ENCODE measurements at regions not wholly inside any gene's neighbourhood (a gene's known extent, or its start where the extent isn't known, plus 50 kb on each side); places are given as distances from the start of the nearest gene placed in this dataset.
"Not testable (repeated sequence)": the region's sequence is repeated elsewhere in the genome, so short reads cannot be mapped to it uniquely, and the experiment has no call there.

- no peak for DNase-seq
- ATAC-seq (ENCODE audit: poor library complexity): no peak
- intact Hi-C loops (cut with DNase I): no loop called here
Observed at GRCh38 chr7:4319280-4319679, 362.8 kb upstream of the FOXK1 start.

- intact Hi-C loops (cut with DNase I): no loop called here
- no peak for DNase-seq
- ATAC-seq (ENCODE audit: poor library complexity): no peak
Observed at GRCh38 chr7:4325732-4326131, 356.4 kb upstream of the FOXK1 start.

GRCh38 chr7:4331711-4332110 is 350.4 kb upstream of the FOXK1 start:
- intact Hi-C loops (cut with DNase I): no loop called here
- ATAC-seq (ENCODE audit: poor library complexity): no peak

DNA sequence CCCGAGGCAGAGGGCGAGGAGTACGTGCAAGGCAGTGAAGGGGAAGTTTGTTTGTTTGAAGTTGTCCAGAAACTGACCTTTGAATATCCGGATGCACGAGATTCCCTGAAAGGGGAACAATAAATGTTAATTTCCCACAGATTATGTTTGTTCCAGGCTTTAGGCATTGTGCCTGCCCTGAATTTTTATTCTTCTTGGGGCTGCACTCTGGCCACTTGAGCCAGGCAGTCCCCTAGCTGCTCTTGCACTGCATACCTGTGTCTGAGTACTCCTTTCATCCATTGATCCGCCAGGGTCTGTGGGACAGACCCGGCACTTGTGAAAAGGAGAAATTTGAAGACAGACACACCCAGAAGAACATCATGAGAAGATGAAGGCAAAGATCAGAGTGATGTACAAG is 343.5 kb upstream of the FOXK1 start:
- DNase-seq: no peak
- intact Hi-C loops (cut with DNase I): no loop called here
- ATAC-seq (ENCODE audit: poor library complexity): no peak

More at GRCh38 chr7:4331711-4332110, 350.4 kb upstream of the FOXK1 start:
- DNase-seq: no peak

DNA sequence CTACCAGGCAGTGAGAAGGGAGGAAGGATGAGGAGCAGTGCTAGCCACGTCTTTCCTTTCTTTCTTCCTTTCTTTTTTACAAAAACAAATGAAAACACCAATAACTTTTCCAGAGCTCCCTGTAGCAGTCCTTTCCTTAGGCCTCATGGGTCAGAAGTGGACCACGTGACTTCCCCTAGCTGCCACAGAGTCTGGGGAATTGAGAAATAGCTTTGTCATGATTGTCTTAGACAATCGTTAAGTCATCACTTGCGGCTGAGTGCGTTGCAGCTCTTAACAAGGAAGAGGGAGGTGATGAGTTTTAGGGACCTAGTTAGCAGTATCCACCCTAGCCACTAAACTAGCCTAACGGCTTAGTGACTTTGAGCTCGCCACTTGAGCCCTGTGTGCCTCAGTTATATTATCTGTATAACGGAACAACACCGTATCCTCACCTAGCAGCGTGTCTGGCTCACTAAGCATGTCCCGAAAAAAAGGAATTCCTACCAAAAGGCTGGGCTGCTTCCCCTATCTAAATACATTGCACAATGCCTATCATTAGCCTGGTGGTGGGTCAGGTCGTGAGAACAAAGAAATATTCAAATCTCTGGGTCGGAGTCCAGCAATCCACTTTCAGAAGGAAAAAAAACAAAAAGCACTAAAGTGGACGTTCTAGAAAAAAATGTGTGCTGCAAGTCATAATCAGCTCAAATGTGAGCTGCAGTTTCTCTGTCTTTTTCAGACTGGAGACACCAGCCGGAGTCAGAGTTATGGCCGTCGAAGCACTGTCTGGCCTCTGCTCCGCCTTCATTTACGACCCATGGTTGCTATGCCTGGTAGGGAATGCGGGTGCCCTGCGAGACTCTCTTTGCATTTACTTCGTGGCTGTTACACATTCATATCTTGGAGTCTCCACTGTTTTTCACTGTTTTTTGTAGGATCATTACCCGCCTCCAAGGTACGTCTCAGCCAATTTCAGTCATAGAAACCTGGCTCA is 338.5 kb upstream of the FOXK1 start:
- ATAC-seq (ENCODE audit: poor library complexity): no peak
- intact Hi-C loops (cut with DNase I): no loop called here
- no peak for DNase-seq

DNA sequence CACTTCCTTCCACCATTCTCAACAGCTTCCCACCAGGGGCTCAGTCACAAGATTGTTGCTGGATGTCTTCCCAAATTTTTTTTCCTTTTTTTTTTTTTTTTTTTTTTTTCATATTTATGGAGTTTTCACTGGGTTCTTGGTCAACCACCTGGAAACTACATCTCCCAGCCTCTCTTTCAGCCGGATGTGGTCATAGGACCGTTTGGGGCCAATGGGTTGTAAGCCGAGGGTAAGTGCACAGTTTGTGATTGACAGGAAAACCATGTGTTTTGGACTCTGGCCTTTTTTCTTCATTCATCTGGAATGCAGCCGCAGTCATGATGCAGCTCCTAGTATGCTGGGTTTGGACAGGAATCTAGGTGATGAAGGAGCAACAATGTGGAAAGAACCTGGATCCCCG is 337.1 kb upstream of the FOXK1 start:
- ATAC-seq (ENCODE audit: poor library complexity) (no peak), DNase-seq (no peak)
- intact Hi-C loops (cut with DNase I): no loop called here

DNA sequence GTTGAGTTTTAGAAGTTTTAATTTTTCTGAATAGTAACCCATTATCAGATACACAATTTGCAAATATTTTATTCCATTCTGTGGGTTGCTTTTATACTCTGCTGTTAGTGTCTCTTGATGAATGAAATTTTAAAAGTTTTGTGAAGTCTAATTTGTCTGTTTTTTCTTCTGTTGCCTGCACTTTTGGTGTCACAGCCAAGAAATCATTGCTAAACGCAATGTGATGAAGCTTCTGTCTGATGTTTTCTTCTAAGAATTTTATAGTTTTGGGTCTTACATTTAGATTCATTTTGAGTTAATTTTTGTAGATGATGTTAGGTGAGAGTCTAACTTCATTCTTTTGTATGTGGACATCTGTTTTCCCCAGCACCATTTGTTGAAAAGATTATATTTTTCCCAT is 330.0 kb upstream of the FOXK1 start:
- DNase-seq (no peak), ATAC-seq (ENCODE audit: poor library complexity) (no peak)
- intact Hi-C loops (cut with DNase I): no loop called here

- ATAC-seq (ENCODE audit: poor library complexity) (no peak), DNase-seq (no peak)
- intact Hi-C loops (cut with DNase I): no loop called here
Observed at GRCh38 chr7:4361774-4362173, 320.3 kb upstream of the FOXK1 start.

DNA sequence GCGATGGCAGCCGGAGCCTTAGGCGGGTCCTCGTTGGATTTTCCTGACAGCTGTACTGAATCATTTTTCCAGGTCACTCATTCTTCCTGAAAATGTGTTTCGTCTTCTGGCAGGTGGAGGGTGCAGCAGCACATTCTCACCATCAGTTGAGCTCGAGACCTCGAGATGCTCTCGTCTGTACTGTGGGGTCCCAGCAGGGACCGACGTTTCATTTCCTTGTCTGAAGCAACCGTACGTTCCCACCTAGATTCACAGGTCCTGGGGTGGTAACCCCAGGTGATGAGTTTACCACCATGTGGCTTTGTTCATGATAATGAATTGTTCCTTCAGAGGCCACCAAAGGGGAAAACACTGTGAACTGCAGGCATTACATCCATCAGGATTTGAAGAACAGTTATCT is 298.5 kb upstream of the FOXK1 start:
- DNase-seq (no peak), ATAC-seq (ENCODE audit: poor library complexity) (no peak)
- intact Hi-C loops (cut with DNase I): no loop called here

DNA sequence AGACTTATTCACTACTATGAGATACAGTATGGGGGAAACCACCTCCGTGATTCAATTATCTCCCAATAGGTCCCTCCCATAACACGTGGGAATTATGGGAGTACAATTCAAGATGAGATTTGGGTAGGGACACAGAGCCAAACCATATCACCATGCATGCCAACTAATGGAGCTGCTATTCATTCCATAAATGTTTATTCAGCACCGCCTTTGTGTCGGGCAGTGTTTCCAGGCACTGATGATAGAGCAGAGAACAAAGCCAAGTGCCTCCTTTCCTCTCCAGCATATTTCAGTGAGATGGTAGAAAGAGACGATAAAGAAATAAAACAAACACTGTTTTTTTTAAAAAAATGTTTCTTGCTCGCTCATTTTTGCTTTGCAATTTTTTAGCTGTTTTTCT is 295.9 kb upstream of the FOXK1 start:
- ATAC-seq (ENCODE audit: poor library complexity): no peak
- intact Hi-C loops (cut with DNase I): no loop called here
- DNase-seq: no peak

GRCh38 chr7:4391103-4391502 is 291.0 kb upstream of the FOXK1 start:
- DNase-seq; ATAC-seq (ENCODE audit: poor library complexity); intact Hi-C loops (cut with DNase I): not testable (repeated sequence)

- ATAC-seq (ENCODE audit: poor library complexity): no peak
Observed at GRCh38 chr7:4394736-4395135, 287.4 kb upstream of the FOXK1 start.

DNA sequence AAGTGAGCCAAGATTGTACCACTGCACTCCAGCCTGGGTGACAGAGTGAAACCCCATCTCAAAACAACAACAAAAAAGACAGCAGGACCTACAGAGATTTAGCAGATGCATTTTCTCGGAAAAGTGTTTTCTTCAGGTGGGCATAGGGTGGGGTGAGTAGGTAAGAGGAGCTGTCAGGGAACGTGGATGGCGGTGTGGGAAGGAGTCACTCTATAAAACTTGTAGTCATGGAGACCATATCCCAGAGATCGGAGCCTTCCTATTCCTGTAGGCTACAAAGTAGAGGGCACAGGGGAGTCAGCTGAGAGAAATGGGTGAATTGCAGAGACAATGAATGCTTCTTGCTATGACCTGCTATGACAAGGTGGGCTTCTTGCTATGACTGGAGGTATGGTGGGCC is 283.0 kb upstream of the FOXK1 start:
- no peak for DNase-seq

More at GRCh38 chr7:4394736-4395135, 287.4 kb upstream of the FOXK1 start:
- DNase-seq: no peak
- intact Hi-C loops (cut with DNase I): no loop called here

GRCh38 chr7:4399596-4399995 is 282.5 kb upstream of the FOXK1 start:
- intact Hi-C loops (cut with DNase I): no loop called here
- no peak for ATAC-seq (ENCODE audit: poor library complexity)
- DNase-seq: no peak

More for the DNA sequence above, 283.0 kb upstream of the FOXK1 start:
- ATAC-seq (ENCODE audit: poor library complexity): no peak
- intact Hi-C loops (cut with DNase I): no loop called here

- intact Hi-C loops (cut with DNase I): no loop called here
- ATAC-seq (ENCODE audit: poor library complexity) (no peak), DNase-seq (no peak)
Observed at GRCh38 chr7:4406288-4407058, 275.6 kb upstream of the FOXK1 start.

DNA sequence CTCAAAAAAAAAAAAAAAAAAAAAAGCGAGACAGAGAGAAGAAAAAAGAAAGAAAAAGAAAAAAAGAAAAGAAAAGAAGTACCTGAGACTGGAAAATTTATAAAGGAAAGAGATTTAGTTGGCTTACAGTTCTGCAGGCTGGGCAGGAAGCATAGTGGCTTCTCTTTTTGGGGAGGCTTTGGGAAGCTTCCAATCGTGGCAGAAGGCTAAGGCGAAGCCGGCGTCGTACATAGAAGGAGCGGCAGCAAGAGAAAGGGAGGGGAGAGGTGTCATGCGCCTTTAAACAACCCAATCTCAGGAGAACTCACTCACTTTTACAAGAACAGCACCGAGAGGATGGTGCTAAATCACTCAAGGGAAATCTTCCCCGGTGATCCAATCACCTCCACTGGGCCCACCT is 272.1 kb upstream of the FOXK1 start:
- no peak for ATAC-seq (ENCODE audit: poor library complexity)
- intact Hi-C loops (cut with DNase I): no loop called here
- no peak for DNase-seq

GRCh38 chr7:4416396-4417056 is 265.6 kb upstream of the FOXK1 start:
- DNase-seq (peak; percentile 43), ATAC-seq (ENCODE audit: poor library complexity) (no peak)
- intact Hi-C loops (cut with DNase I): no loop called here

DNA sequence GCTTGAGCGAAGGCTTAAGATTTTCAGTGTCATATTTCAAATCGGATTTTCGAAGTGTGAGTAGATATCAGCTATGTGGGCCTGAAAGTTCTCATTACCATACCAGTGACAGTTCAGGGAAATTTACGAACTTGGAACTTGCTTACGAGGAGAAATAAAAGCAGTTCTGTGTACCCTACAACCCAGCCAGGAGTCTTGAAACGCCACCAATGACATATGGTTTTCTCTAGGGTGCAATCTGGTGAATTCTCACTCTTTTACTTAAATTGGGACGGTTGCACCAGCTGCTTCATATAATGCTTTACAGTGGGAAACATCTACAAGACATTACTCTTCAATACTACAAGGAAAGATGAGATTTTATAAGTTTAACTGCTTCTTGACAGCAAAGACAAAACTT is 253.6 kb upstream of the FOXK1 start:
- no peak for DNase-seq
- intact Hi-C loops (cut with DNase I): no loop called here
- ATAC-seq (ENCODE audit: poor library complexity): no peak

- intact Hi-C loops (cut with DNase I): no loop called here
- DNase-seq: no peak
- no peak for ATAC-seq (ENCODE audit: poor library complexity)
Observed at GRCh38 chr7:4430227-4430626, 251.9 kb upstream of the FOXK1 start.
